IMR-90 (cell line): ENCODE measurements at regions not wholly inside any gene's neighbourhood (a gene's known extent, or its start where the extent isn't known, plus 50 kb on each side); places are given as distances from the start of the nearest gene placed in this dataset.

Experiments used
- ATAC-seq: fragments of 200-7000 bp; cut with Tn5 transposase; 2 replicates; pipeline ENCODE4 v1.9.1; 2020; ENCODE audit warnings: low read depth, mild to moderate bottlenecking, moderate library complexity
- BruUV-seq: library from RNA; stranded (reverse); fragments of 400-500 nt; replicated peaks from 2 replicates; lab custom pipeline; 2021; lab: Mats Ljungman, UMichigan
- CTCF ChIA-PET: fragments of 300-600 bp; formaldehyde crosslinking; extraction: SDS; loops from one replicate; lab custom pipeline; 2021; ENCODE audit warnings: antibody characterized with exemption; lab: Yijun Ruan, JAX
- POLR2A ChIA-PET: fragments of 300-600 bp; sonication (Branson Sonifier 250); formaldehyde crosslinking; loops from one replicate; lab custom pipeline; 2022; ENCODE audit warnings: antibody characterized with exemption; ENCODE audit not compliant: unreplicated experiment; lab: Charles Lee
- DNase-seq: peaks from one replicate; pipeline ENCODE4 v3.0.0; 2013
- H2AFZ ChIP-seq: replicated peaks from 2 replicates; pipeline ENCODE3; 2013; ENCODE audit warnings: low read length, mild to moderate bottlenecking; ENCODE audit not compliant: poor library complexity
- H2AK5ac ChIP-seq: 2 replicates; pipeline ENCODE4 v1.6.1; 2013; ENCODE audit warnings: low read depth, low read length, inconsistent platforms
- H2AK9ac ChIP-seq: replicated peaks from 2 replicates; pipeline ENCODE3; 2013; ENCODE audit warnings: mild to moderate bottlenecking, low read depth, low read length, moderate library complexity; ENCODE audit not compliant: poor library complexity
- H2BK120ac ChIP-seq: 2 replicates; pipeline ENCODE4 v1.6.1; 2013; ENCODE audit warnings: low read depth, low read length, inconsistent platforms
- H2BK15ac ChIP-seq: 3 replicates; pipeline ENCODE4 v1.6.1; 2013; ENCODE audit warnings: low read depth, low read length, inconsistent platforms
- H2BK20ac ChIP-seq: 2 replicates; pipeline ENCODE4 v1.6.1; 2013; ENCODE audit warnings: low read depth, mild to moderate bottlenecking, inconsistent platforms, low read length, moderate library complexity
- H2BK5ac ChIP-seq: 2 replicates; pipeline ENCODE4 v1.6.1; 2013; ENCODE audit warnings: mild to moderate bottlenecking, low read depth, low read length, inconsistent platforms; ENCODE audit not compliant: poor library complexity, severe bottlenecking
- H3K14ac ChIP-seq: replicated peaks from 2 replicates; pipeline ENCODE4 v1.6.1; 2013; ENCODE audit warnings: low read depth, low read length, inconsistent platforms
- H3K18ac ChIP-seq: 2 replicates; pipeline ENCODE4 v1.6.1; 2013; ENCODE audit warnings: low read depth, low read length, control low read depth
- H3K23ac ChIP-seq: 2 replicates; pipeline ENCODE4 v1.6.1; 2013; ENCODE audit warnings: low read depth, low read length, inconsistent platforms
- H3K27ac ChIP-seq: 2 replicates; pipeline ENCODE4 v1.5.1; 2013; ENCODE audit warnings: mild to moderate bottlenecking, control low read depth, low read length; ENCODE audit not compliant: insufficient read depth
- H3K27me3 ChIP-seq: 2 replicates; pipeline ENCODE4 v1.6.1; 2013; ENCODE audit warnings: low read length; ENCODE audit not compliant: control insufficient read depth, insufficient read depth
- H3K36me3 ChIP-seq: 2 replicates; pipeline ENCODE4 v1.6.1; 2013; ENCODE audit warnings: low read length, mixed read lengths; ENCODE audit not compliant: control insufficient read depth, insufficient read depth
- H3K4ac ChIP-seq: 2 replicates; pipeline ENCODE4 v1.6.1; 2013; ENCODE audit warnings: low read depth, low read length, inconsistent platforms
- H3K4me1 ChIP-seq: 2 replicates; pipeline ENCODE4 v1.6.1; 2013; ENCODE audit warnings: low read length, mixed read lengths; ENCODE audit not compliant: control insufficient read depth, insufficient read depth
- H3K4me2 ChIP-seq: 2 replicates; pipeline ENCODE4 v1.6.1; 2013; ENCODE audit warnings: low read depth, mild to moderate bottlenecking, control low read depth, low read length, moderate library complexity
- H3K4me3 ChIP-seq: 2 replicates; pipeline ENCODE4 v1.5.1; 2013; ENCODE audit warnings: low read depth, mild to moderate bottlenecking, control low read depth, low read length, moderate library complexity; ENCODE audit not compliant: insufficient read depth
- H3K56ac ChIP-seq: 2 replicates; pipeline ENCODE4 v1.6.1; 2013; ENCODE audit warnings: low read length, inconsistent platforms; ENCODE audit not compliant: insufficient read depth; ENCODE audit errors: extremely low read depth
- H3K79me1 ChIP-seq, 2 experiments: 2 replicates each; pipeline ENCODE4 v1.6.1; 2013; ENCODE audit warnings: low read length in 2 of 2, inconsistent platforms in 1 of 2, low read depth in 1 of 2
- H3K9ac ChIP-seq: 2 replicates; pipeline ENCODE4 v1.6.1; 2013; ENCODE audit warnings: low read depth, low read length, control low read depth
- H3K9me1 ChIP-seq: 2 replicates; pipeline ENCODE4 v1.6.1; 2013; ENCODE audit warnings: low read length, inconsistent platforms; ENCODE audit not compliant: insufficient read depth
- H3K9me3 ChIP-seq: 2 replicates; pipeline ENCODE4 v1.6.1; 2013; ENCODE audit warnings: low read length; ENCODE audit not compliant: control insufficient read depth, insufficient read depth
- H4K20me1 ChIP-seq: 2 replicates; pipeline ENCODE4 v1.6.1; 2013; ENCODE audit warnings: low read length, inconsistent platforms; ENCODE audit not compliant: insufficient read depth
- H4K5ac ChIP-seq: 2 replicates; pipeline ENCODE4 v1.6.1; 2013; ENCODE audit warnings: mild to moderate bottlenecking, low read depth, low read length, control low read depth
- H4K8ac ChIP-seq, 2 experiments: 2 replicates each; pipeline ENCODE4 v1.6.1; 2013; ENCODE audit warnings: low read depth in 2 of 2, low read length in 2 of 2, control low read depth in 1 of 2, inconsistent platforms in 1 of 2
- H4K91ac ChIP-seq: 2 replicates; pipeline ENCODE4 v1.6.1; 2013; ENCODE audit warnings: low read depth, low read length, inconsistent platforms; ENCODE audit not compliant: insufficient read depth
- BHLHE40 ChIP-seq: fragments of 150-350 bp; IDR thresholded peaks from 2 replicates; pipeline ENCODE4 v1.6.1; 2016; ENCODE audit warnings: mild to moderate bottlenecking, low read depth, low read length
- CEBPB ChIP-seq: IDR thresholded peaks from 2 replicates; pipeline ENCODE4 v1.6.1; 2012; ENCODE audit warnings: low read depth, low read length, improper control_type of control experiment
- CHD1 ChIP-seq: IDR thresholded peaks from 2 replicates; pipeline ENCODE4 v1.6.1; 2012; ENCODE audit warnings: low read depth, low read length, improper control_type of control experiment
- FOS ChIP-seq: fragments of 150-350 bp; IDR thresholded peaks from 2 replicates; pipeline ENCODE4 v1.6.1; 2016; ENCODE audit warnings: low read depth, low read length
- MAFK ChIP-seq: IDR thresholded peaks from 2 replicates; pipeline ENCODE4 v1.6.1; 2012; ENCODE audit warnings: low read depth, low read length, improper control_type of control experiment
- MAZ ChIP-seq: IDR thresholded peaks from 2 replicates; pipeline ENCODE4 v1.6.1; 2012; ENCODE audit warnings: low read depth, mild to moderate bottlenecking, low read length, improper control_type of control experiment, moderate library complexity, borderline replicate concordance
- NFE2L2 ChIP-seq: fragments of 150-350 bp; IDR thresholded peaks from 2 replicates; pipeline ENCODE4 v1.6.1; 2016; ENCODE audit warnings: low read depth, mild to moderate bottlenecking, low read length
- POLR2A ChIP-seq: IDR thresholded peaks from 2 replicates; pipeline ENCODE4 v1.6.1; 2012; ENCODE audit warnings: mild to moderate bottlenecking, low read depth, low read length
- RAD21 ChIP-seq: IDR thresholded peaks from 2 replicates; pipeline ENCODE4 v1.6.1; 2012; ENCODE audit warnings: low read length, improper control_type of control experiment
- RFX5 ChIP-seq: IDR thresholded peaks from 2 replicates; pipeline ENCODE4 v1.8.0; 2012; ENCODE audit warnings: low read depth, mild to moderate bottlenecking, low read length, moderate library complexity
- SMC3 ChIP-seq: fragments of 150-350 bp; IDR thresholded peaks from 2 replicates; pipeline ENCODE4 v1.6.1; 2016; ENCODE audit warnings: low read depth, mild to moderate bottlenecking, antibody characterized with exemption, low read length, moderate library complexity
- WGBS, 2 experiments: methylation state at CpG; one replicate each; pipeline versions ENCODE4 v1.1.5 to v1.1.7; 2013; ENCODE audit warnings: missing lambda C conversion rate in 2 of 2; ENCODE audit not compliant: insufficient read length in 1 of 2; ENCODE audit errors: extremely low coverage in 2 of 2; 5-methylcytosine and 5-hydroxymethylcytosine counted together
- dilution Hi-C: fragments of 300-500 bp; cut with HindIII; formaldehyde crosslinking; loops from one replicate; pipeline ENCODE4 v1.14.3; 2018; ENCODE audit warnings: low sequenced_read_pairs; ENCODE audit not compliant: unreplicated experiment
- in situ Hi-C: fragments of 300-500 bp; cut with MboI; formaldehyde crosslinking; loops from 3 replicates; pipeline ENCODE4 v1.14.3; 2019; ENCODE audit warnings: low sequenced_read_pairs, inconsistent platforms, mixed read lengths
- intact Hi-C: fragments of 100-400 bp; cut with micrococcal nuclease; formaldehyde crosslinking; loops from 2 replicates; pipeline ENCODE4 v1.10.0; 2022
- TF ChIP-seq, protein P1 (sequence below): fragments of 150-350 bp; IDR thresholded peaks from 2 replicates; pipeline ENCODE4 v1.6.1; 2016; ENCODE audit warnings: low read depth, mild to moderate bottlenecking, low read length, moderate library complexity, borderline replicate concordance
- TF ChIP-seq, protein P2 (sequence below): conservative IDR thresholded peaks from 2 replicates; pipeline ENCODE4 v1.5.1; 2012; ENCODE audit warnings: mild to moderate bottlenecking, low read depth, low read length, improper control_type of control experiment
- TF ChIP-seq, protein P3 (sequence below): fragments of 150-350 bp; IDR thresholded peaks from 2 replicates; pipeline ENCODE4 v1.6.1; 2017; ENCODE audit warnings: mild to moderate bottlenecking, antibody characterized with exemption, low read length, low read depth

DNA sequence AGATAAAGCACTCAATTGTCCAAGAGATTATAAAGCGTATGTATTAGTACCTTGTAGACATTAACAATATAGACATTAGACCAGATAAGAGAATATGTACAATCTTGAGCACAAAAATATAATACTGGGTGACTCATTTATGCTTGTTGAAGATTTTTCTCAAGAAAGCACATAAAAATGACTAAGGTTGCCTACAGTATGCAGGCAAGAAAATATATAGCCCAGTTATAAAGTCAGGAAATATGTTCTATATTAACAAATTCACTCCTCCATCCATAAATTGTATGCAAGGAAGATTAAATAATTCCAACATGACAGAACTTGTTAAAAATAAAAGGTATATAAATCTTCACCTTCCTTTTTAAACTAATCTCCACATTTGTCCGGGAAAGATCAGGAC, 356.4 kb upstream of the SLC39A10 start:
- ChIA-PET POLR2A (no interaction called here), CTCF (no interaction called here)
- Histone ChIP-seq H2AFZ (no peak overlapping the region), H3K36me3 (no peaks in the 10 kb centered on the region), H3K27ac (no peak overlapping the region), H3K4me3 (no peak overlapping the region), H3K9me1 (no peaks in the 10 kb centered on the region), H2BK5ac (no peak overlapping the region), H3K18ac (no peak overlapping the region), H3K27me3 (no peaks in the 10 kb centered on the region), H4K20me1 (no peaks in the 10 kb centered on the region), H3K23ac (no peak overlapping the region), H3K4me2 (no peak overlapping the region), H2BK20ac (no peak overlapping the region), H3K9me3 (no peaks in the 10 kb centered on the region), H4K91ac (no peak overlapping the region), H2BK15ac (no peak overlapping the region), H3K9ac (no peak overlapping the region), H3K14ac (no peak overlapping the region), H3K4ac (no peak overlapping the region), H3K79me1 (no peaks in the 10 kb centered on the region), H3K4me1 (no peaks in the 10 kb centered on the region), H4K8ac (no peak overlapping the region), H3K56ac (no peak overlapping the region), H2AK5ac (no peak overlapping the region), H4K5ac (no peak overlapping the region), H2AK9ac (no peak overlapping the region), H2BK120ac (no peak overlapping the region)
- dilution Hi-C loops (no loop called here), in situ Hi-C loops (loop anchor here (25.0 kb wide), 1 partner anchor 362 kb away; the partner anchor contains the start of gene SLC39A10), intact Hi-C loops (no loop called here)
- BruUV-seq, result no TSS peak
- no CpG with 5 or more reads among the region's 2 CpGs for WGBS, 2 experiments
- ATAC-seq, result no peak
- TF ChIP-seq RFX5, result no peak
- no peak for TF ChIP-seq CEBPB
- TF ChIP-seq, protein P1, sequence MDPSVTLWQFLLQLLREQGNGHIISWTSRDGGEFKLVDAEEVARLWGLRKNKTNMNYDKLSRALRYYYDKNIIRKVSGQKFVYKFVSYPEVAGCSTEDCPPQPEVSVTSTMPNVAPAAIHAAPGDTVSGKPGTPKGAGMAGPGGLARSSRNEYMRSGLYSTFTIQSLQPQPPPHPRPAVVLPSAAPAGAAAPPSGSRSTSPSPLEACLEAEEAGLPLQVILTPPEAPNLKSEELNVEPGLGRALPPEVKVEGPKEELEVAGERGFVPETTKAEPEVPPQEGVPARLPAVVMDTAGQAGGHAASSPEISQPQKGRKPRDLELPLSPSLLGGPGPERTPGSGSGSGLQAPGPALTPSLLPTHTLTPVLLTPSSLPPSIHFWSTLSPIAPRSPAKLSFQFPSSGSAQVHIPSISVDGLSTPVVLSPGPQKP, result no peak
- TF ChIP-seq MAFK, result no peak
- no peak for TF ChIP-seq CHD1
- TF ChIP-seq FOS, result no peak
- TF ChIP-seq NFE2L2, result no peak
- no peak for TF ChIP-seq POLR2A
- TF ChIP-seq, protein P2, sequence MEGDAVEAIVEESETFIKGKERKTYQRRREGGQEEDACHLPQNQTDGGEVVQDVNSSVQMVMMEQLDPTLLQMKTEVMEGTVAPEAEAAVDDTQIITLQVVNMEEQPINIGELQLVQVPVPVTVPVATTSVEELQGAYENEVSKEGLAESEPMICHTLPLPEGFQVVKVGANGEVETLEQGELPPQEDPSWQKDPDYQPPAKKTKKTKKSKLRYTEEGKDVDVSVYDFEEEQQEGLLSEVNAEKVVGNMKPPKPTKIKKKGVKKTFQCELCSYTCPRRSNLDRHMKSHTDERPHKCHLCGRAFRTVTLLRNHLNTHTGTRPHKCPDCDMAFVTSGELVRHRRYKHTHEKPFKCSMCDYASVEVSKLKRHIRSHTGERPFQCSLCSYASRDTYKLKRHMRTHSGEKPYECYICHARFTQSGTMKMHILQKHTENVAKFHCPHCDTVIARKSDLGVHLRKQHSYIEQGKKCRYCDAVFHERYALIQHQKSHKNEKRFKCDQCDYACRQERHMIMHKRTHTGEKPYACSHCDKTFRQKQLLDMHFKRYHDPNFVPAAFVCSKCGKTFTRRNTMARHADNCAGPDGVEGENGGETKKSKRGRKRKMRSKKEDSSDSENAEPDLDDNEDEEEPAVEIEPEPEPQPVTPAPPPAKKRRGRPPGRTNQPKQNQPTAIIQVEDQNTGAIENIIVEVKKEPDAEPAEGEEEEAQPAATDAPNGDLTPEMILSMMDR, result no peak
- no peak for TF ChIP-seq BHLHE40
- no peak for TF ChIP-seq RAD21
- TF ChIP-seq, protein P3, sequence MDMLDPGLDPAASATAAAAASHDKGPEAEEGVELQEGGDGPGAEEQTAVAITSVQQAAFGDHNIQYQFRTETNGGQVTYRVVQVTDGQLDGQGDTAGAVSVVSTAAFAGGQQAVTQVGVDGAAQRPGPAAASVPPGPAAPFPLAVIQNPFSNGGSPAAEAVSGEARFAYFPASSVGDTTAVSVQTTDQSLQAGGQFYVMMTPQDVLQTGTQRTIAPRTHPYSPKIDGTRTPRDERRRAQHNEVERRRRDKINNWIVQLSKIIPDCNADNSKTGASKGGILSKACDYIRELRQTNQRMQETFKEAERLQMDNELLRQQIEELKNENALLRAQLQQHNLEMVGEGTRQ, result no peak
- TF ChIP-seq SMC3, result no peak
- no peak for TF ChIP-seq MAZ
- DNase-seq, result no peak
